ENCODE measurements at regions not wholly inside any gene's neighbourhood (a gene's known extent, or its start where the extent isn't known, plus 50 kb on each side); places are given as distances from the start of the nearest gene placed in this dataset.

GRCh38 chr6:165178056-165178455 is 131.3 kb downstream of the C6orf118 start:
- no peak for TF ChIP-seq CTCF (IDR thresholded peaks at IDR 0.05; ENCODE audit: insufficient read depth, low read depth, low read length, missing control alignments)
- no peak overlapping the region for H3K4me3 ChIP-seq (ENCODE audit: low read depth, low read length)
- DNase-seq (ENCODE audit: low read depth): no peak

- no peak for DNase-seq (ENCODE audit: low read depth)
- no peak for TF ChIP-seq CTCF (IDR thresholded peaks at IDR 0.05; ENCODE audit: insufficient read depth, low read depth, low read length, missing control alignments)
- H3K4me3 ChIP-seq (ENCODE audit: low read depth, low read length): no peak overlapping the region
Measured at GRCh38 chr6:165173484-165173883, 135.9 kb downstream of the C6orf118 start.

- no peak for DNase-seq (ENCODE audit: low read depth)
- no peak overlapping the region for H3K4me3 ChIP-seq (ENCODE audit: low read depth, low read length)
- no peak for TF ChIP-seq CTCF (IDR thresholded peaks at IDR 0.05; ENCODE audit: insufficient read depth, low read depth, low read length, missing control alignments)
Measured at GRCh38 chr6:165167861-165168260, 141.5 kb downstream of the C6orf118 start.

- no peak for TF ChIP-seq CTCF (IDR thresholded peaks at IDR 0.05; ENCODE audit: insufficient read depth, low read depth, low read length, missing control alignments)
- no peak overlapping the region for H3K4me3 ChIP-seq (ENCODE audit: low read depth, low read length)
- DNase-seq (ENCODE audit: low read depth): no peak
Measured at GRCh38 chr6:165167311-165167710, 142.1 kb downstream of the C6orf118 start.

DNA sequence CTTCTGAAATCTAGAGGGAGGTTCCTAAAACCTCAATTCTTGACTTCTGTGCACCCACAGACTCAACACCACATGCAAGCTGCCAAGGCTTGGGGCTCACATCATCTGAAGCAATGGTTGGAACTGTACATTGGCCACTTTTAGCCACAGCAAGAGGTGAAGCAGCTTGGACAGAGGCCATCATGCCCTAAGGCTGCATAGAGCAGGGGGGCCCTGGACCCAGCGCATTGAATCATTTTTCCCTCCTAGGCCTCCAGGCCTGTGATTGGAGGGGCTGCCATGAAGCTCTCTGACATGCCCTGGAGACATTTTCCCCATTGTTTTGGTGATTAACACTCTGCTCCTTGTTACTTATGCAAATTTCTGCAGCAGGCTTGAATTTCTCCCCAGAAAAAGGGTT is 145.9 kb downstream of the C6orf118 start:
- no peak overlapping the region for H3K4me3 ChIP-seq (ENCODE audit: low read depth, low read length)
- no peak for DNase-seq (ENCODE audit: low read depth)
- TF ChIP-seq CTCF (IDR thresholded peaks at IDR 0.05; ENCODE audit: insufficient read depth, low read depth, low read length, missing control alignments): no peak

DNA sequence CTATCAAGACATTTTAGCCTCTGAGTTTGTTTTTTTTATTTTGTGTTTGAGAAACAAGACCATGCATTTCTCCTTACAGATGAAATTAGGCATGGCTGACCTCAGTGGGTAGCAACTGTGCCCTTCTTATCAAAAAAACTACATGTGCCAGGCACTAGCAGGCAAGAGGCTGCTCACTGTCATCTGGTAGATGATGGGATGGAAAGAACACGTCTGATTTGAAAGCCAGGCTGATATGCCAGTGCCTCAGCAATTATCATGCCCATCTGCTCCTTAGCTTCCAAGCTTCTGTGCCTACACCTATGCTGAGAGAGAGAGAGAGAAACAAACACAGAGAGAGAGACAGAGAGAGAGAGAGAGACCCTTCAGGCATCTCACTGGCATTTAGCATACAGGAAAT is 149.9 kb downstream of the C6orf118 start:
- DNase-seq (ENCODE audit: low read depth): no peak
- H3K4me3 ChIP-seq (ENCODE audit: low read depth, low read length): no peak overlapping the region
- TF ChIP-seq CTCF (IDR thresholded peaks at IDR 0.05; ENCODE audit: insufficient read depth, low read depth, low read length, missing control alignments): no peak

DNA sequence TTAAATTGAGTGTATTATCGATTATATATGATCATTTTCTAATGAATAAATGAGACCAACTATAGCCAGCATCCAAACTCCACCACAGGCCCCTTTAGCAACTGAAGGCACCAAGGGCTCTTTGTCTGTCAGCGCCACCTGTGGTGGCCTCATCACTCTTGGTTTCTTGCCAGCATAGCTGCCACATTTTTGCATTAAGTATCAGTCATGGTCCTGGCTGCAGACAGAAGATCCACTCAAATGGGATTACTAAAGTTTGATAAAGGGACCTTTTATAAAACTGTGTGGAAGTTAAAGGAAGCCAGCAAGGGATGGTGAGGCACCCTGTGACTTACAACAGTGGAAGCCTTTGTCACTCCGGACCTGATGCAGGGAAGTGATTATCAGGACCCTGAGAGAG is 162.9 kb downstream of the C6orf118 start:
- no peak for DNase-seq (ENCODE audit: low read depth)
- H3K4me3 ChIP-seq (ENCODE audit: low read depth, low read length): no peak overlapping the region
- TF ChIP-seq CTCF (IDR thresholded peaks at IDR 0.05; ENCODE audit: insufficient read depth, low read depth, low read length, missing control alignments): no peak
